Stimulated activated CD4-positive, alpha-beta T cell treated with anti-CD3 and anti-CD28 coated beads, TNF-alpha, amount 100 ng/mL, for 1 hour (primary cell): ENCODE measurements at regions not wholly inside any gene's neighbourhood (a gene's known extent, or its start where the extent isn't known, plus 50 kb on each side); places are given as distances from the start of the nearest gene placed in this dataset.

Experiments
- DNase-seq, 3 donors: peaks; one replicate each; pipeline ENCODE4 v3.0.0-alpha.2; 2020; ENCODE audit warnings: low read depth in 3 of 3, low spot score in 1 of 3

- DNase-seq, result no peak
Observed at GRCh38 chr11:82676483-82677094, 57.1 kb downstream of the FAM181B start.

- no peak for DNase-seq
Observed at GRCh38 chr11:82675838-82676237, 57.8 kb downstream of the FAM181B start.

- no peak for DNase-seq
Observed at GRCh38 chr11:82673631-82674030, 60.0 kb downstream of the FAM181B start.

GRCh38 chr11:82671451-82671850, 62.2 kb downstream of the FAM181B start:
- DNase-seq, result no peak

- no peak for DNase-seq
Observed at GRCh38 chr11:82663535-82663934, 70.1 kb downstream of the FAM181B start.

GRCh38 chr11:82653752-82654151, 79.9 kb downstream of the FAM181B start:
- no peak for DNase-seq

GRCh38 chr11:82639251-82639650, 94.4 kb downstream of the FAM181B start:
- no peak for DNase-seq

- DNase-seq, result no peak
Observed at GRCh38 chr11:82636615-82637014, 97.0 kb downstream of the FAM181B start.

- no peak for DNase-seq
Observed at GRCh38 chr11:82634091-82634490, 99.6 kb downstream of the FAM181B start.

- DNase-seq, result no peak
Observed at GRCh38 chr11:82631722-82632630, 101.7 kb downstream of the FAM181B start.

- no peak for DNase-seq
Observed at GRCh38 chr11:82610671-82611070, 123.0 kb downstream of the FAM181B start.

- DNase-seq, result no peak
Observed at GRCh38 chr11:82606738-82607137, 126.9 kb downstream of the FAM181B start.

- no peak for DNase-seq
Observed at GRCh38 chr11:82601711-82602110, 132.0 kb downstream of the FAM181B start.

GRCh38 chr11:82599836-82600235, 133.8 kb downstream of the FAM181B start:
- no peak for DNase-seq

GRCh38 chr11:82586581-82586980, 147.1 kb downstream of the FAM181B start:
- no peak for DNase-seq

- DNase-seq, result no peak
Observed at GRCh38 chr11:82577246-82577645, 156.4 kb downstream of the FAM181B start.

GRCh38 chr11:82560836-82561235, 172.8 kb downstream of the FAM181B start:
- DNase-seq, result no peak

- no peak for DNase-seq
Observed at GRCh38 chr11:82559609-82560008, 174.1 kb downstream of the FAM181B start.

GRCh38 chr11:82557274-82557673, 176.4 kb downstream of the FAM181B start:
- no peak for DNase-seq

- no peak for DNase-seq
Observed at GRCh38 chr11:82556210-82556609, 177.5 kb downstream of the FAM181B start.

GRCh38 chr11:82546661-82547557, 186.8 kb downstream of the FAM181B start:
- DNase-seq, result no peak

GRCh38 chr11:82539669-82540068, 194.0 kb downstream of the FAM181B start:
- DNase-seq, result no peak
